NCI-H69 (cell line): ENCODE measurements at regions not wholly inside any gene's neighbourhood (a gene's known extent, or its start where the extent isn't known, plus 50 kb on each side); places are given as distances from the start of the nearest gene placed in this dataset.
A peak's percentile ranks its signal among the peaks of the same experiment; 100 is the strongest.

Experiments used
- DNase-seq: peaks from one replicate; lab custom pipeline; 2025; lab: John Stamatoyannopoulos, UW

- peak; percentile 90 for DNase-seq
Measured at GRCh38 chr2:195408196-195408595, 248.8 kb upstream of the SLC39A10 start.

GRCh38 chr2:195407783-195408182 lies 249.2 kb upstream of the SLC39A10 start:
- peak; percentile 54 for DNase-seq

DNA sequence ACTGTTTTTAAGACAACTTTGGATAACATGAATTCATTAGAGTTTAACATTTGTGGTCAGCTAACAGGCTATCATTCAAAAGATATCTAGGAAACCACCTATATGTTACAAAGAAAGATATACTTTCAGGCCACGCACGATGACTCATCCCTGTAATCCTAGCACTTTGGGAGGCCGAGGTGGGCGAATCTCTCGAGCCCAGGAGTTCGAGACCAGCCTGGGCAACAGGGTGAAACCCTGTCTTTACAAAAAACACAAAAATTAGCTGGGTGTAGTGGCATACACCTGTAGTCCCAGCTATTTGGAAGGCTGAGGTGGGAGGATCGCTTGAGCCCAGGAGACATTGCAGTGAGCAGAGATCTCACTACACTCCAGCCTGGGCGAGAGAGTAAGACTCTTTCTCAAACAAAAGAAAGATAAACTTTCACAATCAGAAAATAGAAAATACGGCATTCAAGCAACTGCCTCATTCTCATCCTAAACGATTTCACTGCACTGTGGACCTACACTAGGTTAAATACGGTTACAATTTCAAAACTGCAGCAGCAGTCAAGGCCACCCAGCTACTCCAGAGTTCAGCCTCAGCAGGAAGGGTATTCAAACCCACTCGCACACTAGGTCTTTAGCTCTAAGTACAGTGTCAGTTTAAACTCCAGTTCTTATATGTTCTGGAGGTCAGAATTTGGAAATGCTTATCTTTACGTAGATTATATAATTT lies 250.0 kb upstream of the SLC39A10 start:
- DNase-seq = peak; percentile 3

- no peak for DNase-seq
Measured at GRCh38 chr2:195404651-195405050, 252.4 kb upstream of the SLC39A10 start.

- no peak for DNase-seq
Measured at GRCh38 chr2:195396479-195396878, 260.5 kb upstream of the SLC39A10 start.

GRCh38 chr2:195395362-195395761 lies 261.7 kb upstream of the SLC39A10 start:
- DNase-seq = no peak

DNA sequence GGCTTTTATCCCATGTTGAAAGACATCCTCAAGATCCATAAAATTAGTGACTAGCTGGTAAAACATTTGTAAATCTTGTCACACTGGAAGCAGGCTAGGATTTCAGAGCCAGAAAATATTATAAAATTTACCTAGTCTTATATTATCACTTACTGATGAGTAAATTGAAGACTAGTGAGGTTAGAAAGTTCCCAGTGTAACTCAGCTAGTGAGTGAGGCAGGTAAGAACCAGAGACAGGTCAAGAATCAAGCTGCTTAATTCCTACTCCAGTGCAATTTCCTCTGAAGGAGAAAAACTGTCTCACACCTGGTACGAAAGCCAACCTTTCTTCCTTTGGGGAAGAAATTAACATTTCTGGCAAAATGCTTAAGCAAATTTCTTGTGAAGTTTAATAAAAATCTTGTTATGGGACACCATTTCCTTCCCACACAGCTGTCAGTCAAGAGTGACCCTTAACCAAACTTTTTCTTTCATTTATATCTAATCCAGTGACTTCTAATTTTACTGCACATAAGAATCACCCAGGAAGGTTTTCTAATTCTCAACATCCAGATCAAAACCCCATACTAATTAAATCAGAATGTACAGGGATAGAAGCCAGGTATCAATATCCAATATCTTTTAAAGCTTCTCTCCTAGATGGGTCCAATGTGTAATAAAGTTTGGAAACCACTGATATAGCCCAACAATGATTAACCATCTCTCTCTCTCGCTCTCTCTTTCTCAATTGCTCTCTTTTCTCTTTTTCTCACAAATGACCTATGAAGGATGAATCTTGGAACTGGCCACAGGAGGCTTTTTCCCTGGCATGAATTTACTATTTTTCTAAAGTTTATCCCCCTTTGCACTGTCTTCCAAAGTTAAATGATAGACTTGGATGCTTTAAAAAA lies 264.3 kb upstream of the SLC39A10 start:
- DNase-seq = no peak

- no peak for DNase-seq
Measured at GRCh38 chr2:195390686-195391321, 266.2 kb upstream of the SLC39A10 start.

DNA sequence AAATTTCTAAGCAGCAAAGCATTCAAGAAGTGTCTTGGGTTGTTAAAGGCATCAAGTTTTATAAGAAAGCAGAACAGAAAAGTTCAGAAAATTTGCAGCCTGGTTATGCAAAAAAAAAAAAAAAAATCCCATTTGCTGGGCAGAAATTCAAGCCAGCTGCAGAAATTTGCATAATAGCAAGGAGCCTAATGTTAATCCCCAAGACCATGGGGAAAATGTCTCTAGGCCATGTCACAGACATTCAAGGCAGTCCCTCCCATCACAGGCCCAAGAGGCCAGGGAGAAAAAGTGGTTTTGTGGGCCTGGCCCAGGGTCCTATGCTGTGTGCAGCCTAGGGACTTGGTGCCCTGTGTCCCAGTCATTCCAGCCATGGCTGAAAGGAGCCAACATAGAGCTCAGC lies 269.0 kb upstream of the SLC39A10 start:
- no peak for DNase-seq

- no peak for DNase-seq
Measured at GRCh38 chr2:195382186-195382585, 274.8 kb upstream of the SLC39A10 start.

GRCh38 chr2:195370167-195370943 lies 286.7 kb upstream of the SLC39A10 start:
- DNase-seq = no peak

DNA sequence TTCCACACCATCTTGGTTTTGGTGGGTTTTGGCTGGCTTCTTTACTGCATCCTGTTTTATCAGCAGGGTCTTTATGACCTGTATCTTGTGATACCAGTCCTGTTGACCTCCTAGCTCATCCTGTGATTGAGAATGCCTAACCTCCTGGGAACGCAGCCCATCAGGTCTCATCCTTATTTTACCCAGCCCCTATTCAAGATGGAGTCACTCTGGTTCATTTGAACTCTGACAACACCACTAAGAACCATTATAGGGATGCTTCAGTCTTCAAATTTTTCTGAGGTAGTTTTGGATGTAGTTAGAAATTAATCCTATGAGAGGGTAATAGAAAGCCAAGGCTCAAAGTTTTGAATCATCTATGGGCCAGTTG lies 287.8 kb upstream of the SLC39A10 start:
- no peak for DNase-seq

DNA sequence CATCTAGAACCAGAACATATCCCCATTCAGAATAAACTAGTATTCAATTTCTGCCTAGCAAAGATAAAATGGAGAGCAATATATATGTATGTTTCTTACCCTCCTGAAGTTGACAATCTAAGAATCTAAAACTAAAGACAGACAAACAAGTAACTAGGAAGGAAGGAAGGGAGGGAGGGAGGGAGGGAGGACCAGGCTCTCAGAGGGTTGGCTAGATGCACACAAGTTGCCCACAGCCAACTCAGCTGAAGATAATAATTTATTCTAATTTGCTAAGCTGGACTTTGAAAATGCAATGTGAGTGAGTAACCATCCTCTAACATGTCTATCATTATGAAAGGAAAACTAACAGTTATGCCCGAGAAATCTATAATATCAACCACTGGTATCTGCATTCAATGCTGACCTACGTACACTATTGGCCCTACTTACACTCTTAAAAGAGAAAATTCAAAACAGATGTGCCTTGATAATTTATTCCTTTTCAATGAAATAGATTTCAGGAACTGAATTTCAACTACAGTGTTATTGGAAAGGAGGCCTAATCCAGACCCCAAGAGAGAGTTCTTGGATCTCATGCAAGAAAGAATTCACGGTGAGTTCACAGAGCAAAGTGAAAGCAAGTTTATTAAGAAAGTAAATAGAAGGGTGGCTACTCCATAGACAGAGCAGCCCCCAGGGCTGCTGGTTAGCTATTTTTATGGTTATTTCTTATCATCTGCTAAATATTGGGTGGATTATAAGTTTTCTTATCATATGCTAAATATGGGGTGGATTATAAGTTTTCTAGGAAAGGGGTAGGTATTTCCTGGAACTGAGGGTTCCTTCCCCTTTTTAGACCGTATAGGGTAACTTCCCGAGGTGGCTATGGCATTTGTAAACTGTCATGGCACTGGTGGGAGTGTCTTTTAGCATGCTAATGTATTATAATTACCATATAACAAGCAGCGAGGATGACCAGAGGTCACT lies 288.5 kb upstream of the SLC39A10 start:
- DNase-seq = no peak

- DNase-seq = no peak
Measured at GRCh38 chr2:195367809-195368208, 289.2 kb upstream of the SLC39A10 start.

DNA sequence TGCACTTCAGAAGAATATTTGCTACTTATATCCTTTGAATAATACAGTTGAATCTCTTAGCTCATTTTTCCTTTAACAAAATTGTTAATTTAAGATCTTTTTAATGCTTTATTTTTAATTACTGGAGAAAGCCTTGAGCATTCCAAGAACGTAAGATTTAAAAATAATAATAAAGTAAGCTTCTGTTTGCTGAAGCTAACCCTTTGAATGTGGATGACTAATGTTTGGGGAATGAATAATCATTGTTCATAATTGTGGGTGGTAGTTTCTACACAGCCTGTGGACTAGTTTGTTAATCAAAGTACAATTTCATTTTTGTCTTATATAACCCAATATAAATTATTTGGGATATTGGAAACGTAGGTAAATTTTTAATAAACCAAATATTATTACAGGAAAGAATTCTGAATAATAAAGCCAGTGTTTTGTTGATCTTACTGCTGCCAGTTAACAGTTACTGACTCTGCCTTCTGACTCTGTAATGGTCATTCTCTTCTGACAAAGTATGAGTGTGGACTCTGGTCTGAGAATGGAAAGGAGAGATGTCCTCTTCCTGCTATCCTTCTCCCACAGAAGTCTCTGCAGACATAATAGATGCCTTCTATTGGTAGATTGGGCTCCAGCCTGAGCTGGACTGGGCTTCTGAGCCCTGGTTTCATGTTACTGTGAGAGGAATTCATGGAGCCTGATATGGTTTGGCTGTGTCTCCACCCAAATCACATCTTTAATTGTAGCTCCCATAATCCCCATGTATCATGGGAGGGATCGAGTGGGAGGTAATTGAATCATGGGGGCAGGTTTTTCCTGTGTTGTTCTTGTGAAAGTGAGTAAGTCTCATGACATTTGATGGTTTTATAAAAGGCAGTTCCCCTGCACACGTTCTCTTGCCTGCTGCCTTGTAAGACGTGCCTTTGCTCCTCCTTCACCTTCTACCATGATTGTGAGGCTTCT lies 292.7 kb upstream of the SLC39A10 start:
- DNase-seq = peak; percentile 15

- no peak for DNase-seq
Measured at GRCh38 chr2:195363496-195363895, 293.5 kb upstream of the SLC39A10 start.

- DNase-seq = no peak
Measured at GRCh38 chr2:195360242-195360641, 296.8 kb upstream of the SLC39A10 start.

GRCh38 chr2:195359043-195359735 lies 297.8 kb upstream of the SLC39A10 start:
- DNase-seq = no peak

DNA sequence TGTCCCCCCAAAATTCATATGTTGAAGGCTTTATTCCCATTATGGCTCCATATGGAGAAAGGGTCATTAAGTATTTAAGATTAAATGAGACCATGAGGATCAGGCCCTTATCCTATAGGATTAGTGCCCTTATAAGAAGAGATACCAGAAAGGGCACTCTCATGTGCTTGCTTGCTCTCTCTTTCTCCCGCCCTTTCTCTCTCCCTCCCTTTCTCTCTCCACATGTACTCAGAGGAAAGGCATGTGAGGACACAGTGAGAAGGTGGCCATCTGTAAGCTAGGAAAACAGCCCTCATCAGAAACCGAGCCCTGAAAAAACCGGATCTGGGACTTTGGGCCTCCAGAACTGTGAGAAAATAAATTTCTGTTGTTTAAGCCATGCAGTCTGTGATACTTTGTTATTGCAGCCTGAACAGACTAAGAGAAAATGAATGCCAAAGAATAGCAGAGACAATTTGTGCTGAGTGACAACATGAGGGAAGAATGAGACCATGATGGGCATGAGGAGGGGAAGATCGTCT lies 300.0 kb upstream of the SLC39A10 start:
- DNase-seq = no peak
